HUES6 (cell line): ENCODE measurements at regions not wholly inside any gene's neighbourhood (a gene's known extent, or its start where the extent isn't known, plus 50 kb on each side); places are given as distances from the start of the nearest gene placed in this dataset.
"Not testable (repeated sequence)": the region's sequence is repeated elsewhere in the genome, so short reads cannot be mapped to it uniquely, and the experiment has no call there.

ENCODE experiments used
- H3K27ac ChIP-seq: 2 replicates; pipeline ENCODE4 v1.7.0; 2013; ENCODE audit warnings: low read depth, mild to moderate bottlenecking, low read length, inconsistent platforms
- H3K27me3 ChIP-seq: 2 replicates; pipeline ENCODE4 v1.6.1; 2013; ENCODE audit warnings: low read length; ENCODE audit not compliant: control insufficient read depth, insufficient read depth
- H3K36me3 ChIP-seq: 2 replicates; pipeline ENCODE4 v1.6.1; 2013; ENCODE audit warnings: low read length; ENCODE audit not compliant: control insufficient read depth, insufficient read depth
- H3K4me1 ChIP-seq: 2 replicates; pipeline ENCODE4 v1.6.1; 2013; ENCODE audit warnings: low read length; ENCODE audit not compliant: control insufficient read depth, insufficient read depth
- H3K4me3 ChIP-seq: 2 replicates; pipeline ENCODE4 v1.5.1; 2013; ENCODE audit warnings: low read depth, low read length
- H3K9ac ChIP-seq: one replicate; pipeline ENCODE4 v1.6.1; 2013; ENCODE audit warnings: mild to moderate bottlenecking, low read length
- H3K9me3 ChIP-seq: 2 replicates; pipeline ENCODE4 v1.6.1; 2013; ENCODE audit warnings: low read depth, low read length; ENCODE audit not compliant: control insufficient read depth, insufficient read depth

- no peaks in the 10 kb centered on the region for H3K4me1 ChIP-seq
- H3K36me3 ChIP-seq: no peaks in the 10 kb centered on the region
- no peak overlapping the region for H3K27ac ChIP-seq
- no peak overlapping the region for H3K9ac ChIP-seq
- H3K4me3 ChIP-seq: no peak overlapping the region
- 0 out of 2 replicates have a peak, but pooled peaks cover 5% of the 10 kb centered on the region for H3K27me3 ChIP-seq
- no peaks in the 10 kb centered on the region for H3K9me3 ChIP-seq
These were observed 100.2 kb upstream of the CXCL13 start for GRCh38 chr4:77505275-77505957.

GRCh38 chr4:77505958-77506319 is 99.7 kb upstream of the CXCL13 start:
- Histone ChIP-seq H3K27ac (no peak overlapping the region), H3K9me3 (no peaks in the 10 kb centered on the region), H3K36me3 (no peaks in the 10 kb centered on the region), H3K4me1 (no peaks in the 10 kb centered on the region), H3K4me3 (no peak overlapping the region), H3K27me3 (0 out of 2 replicates have a peak, but pooled peaks cover 5% of the 10 kb centered on the region), H3K9ac (no peak overlapping the region)

GRCh38 chr4:77510367-77510766 is 95.3 kb upstream of the CXCL13 start:
- Histone ChIP-seq H3K4me1 (no peaks in the 10 kb centered on the region), H3K9me3 (no peaks in the 10 kb centered on the region), H3K27me3 (no peaks in the 10 kb centered on the region), H3K4me3 (no peak overlapping the region), H3K9ac (no peak overlapping the region), H3K36me3 (no peaks in the 10 kb centered on the region), H3K27ac (no peak overlapping the region)

GRCh38 chr4:77525538-77525937 is 80.1 kb upstream of the CXCL13 start:
- no peak overlapping the region for H3K9ac ChIP-seq
- H3K4me1 ChIP-seq: no peaks in the 10 kb centered on the region
- no peak overlapping the region for H3K27ac ChIP-seq
- H3K27me3 ChIP-seq: no peaks in the 10 kb centered on the region
- H3K4me3 ChIP-seq: no peak overlapping the region
- no peaks in the 10 kb centered on the region for H3K36me3 ChIP-seq
- peaks cover 5% of the 10 kb centered on the region; the same call in 1 of the 2 replicates for H3K9me3 ChIP-seq

GRCh38 chr4:77527900-77528299 is 77.7 kb upstream of the CXCL13 start:
- H3K27me3 ChIP-seq, H3K9me3 ChIP-seq, H3K4me1 ChIP-seq, H3K36me3 ChIP-seq, H3K27ac ChIP-seq, H3K9ac ChIP-seq, H3K4me3 ChIP-seq: not testable (repeated sequence)

GRCh38 chr4:77538144-77538543 is 67.5 kb upstream of the CXCL13 start:
- Histone ChIP-seq H3K36me3 (no peaks in the 10 kb centered on the region), H3K4me1 (no peaks in the 10 kb centered on the region), H3K9me3 (peaks cover 15% of the 10 kb centered on the region; the same call in 1 of the 2 replicates), H3K27ac (no peak overlapping the region), H3K27me3 (no peaks in the 10 kb centered on the region; the same call in 1 of the 2 replicates), H3K4me3 (no peak overlapping the region), H3K9ac (no peak overlapping the region)

GRCh38 chr4:77538574-77539157 is 67.0 kb upstream of the CXCL13 start:
- Histone ChIP-seq H3K27me3 (no peaks in the 10 kb centered on the region; the same call in 1 of the 2 replicates), H3K9ac (no peak overlapping the region), H3K4me3 (no peak overlapping the region), H3K27ac (no peak overlapping the region), H3K4me1 (no peaks in the 10 kb centered on the region), H3K36me3 (no peaks in the 10 kb centered on the region), H3K9me3 (peaks cover 10% of the 10 kb centered on the region; the same call in 1 of the 2 replicates)
